HG03159 (cell line): ENCODE measurements at regions not wholly inside any gene's neighbourhood (a gene's known extent, or its start where the extent isn't known, plus 50 kb on each side); places are given as distances from the start of the nearest gene placed in this dataset.
"Not testable (repeated sequence)": the region's sequence is repeated elsewhere in the genome, so short reads cannot be mapped to it uniquely, and the experiment has no call there.

ENCODE experiments used
- ATAC-seq: cut with Tn5 transposase; IDR thresholded peaks from one replicate; pipeline ENCODE4 v1.9.1; 2021; ENCODE audit warnings: mild to moderate bottlenecking, moderate library complexity; ENCODE audit not compliant: unreplicated experiment

DNA sequence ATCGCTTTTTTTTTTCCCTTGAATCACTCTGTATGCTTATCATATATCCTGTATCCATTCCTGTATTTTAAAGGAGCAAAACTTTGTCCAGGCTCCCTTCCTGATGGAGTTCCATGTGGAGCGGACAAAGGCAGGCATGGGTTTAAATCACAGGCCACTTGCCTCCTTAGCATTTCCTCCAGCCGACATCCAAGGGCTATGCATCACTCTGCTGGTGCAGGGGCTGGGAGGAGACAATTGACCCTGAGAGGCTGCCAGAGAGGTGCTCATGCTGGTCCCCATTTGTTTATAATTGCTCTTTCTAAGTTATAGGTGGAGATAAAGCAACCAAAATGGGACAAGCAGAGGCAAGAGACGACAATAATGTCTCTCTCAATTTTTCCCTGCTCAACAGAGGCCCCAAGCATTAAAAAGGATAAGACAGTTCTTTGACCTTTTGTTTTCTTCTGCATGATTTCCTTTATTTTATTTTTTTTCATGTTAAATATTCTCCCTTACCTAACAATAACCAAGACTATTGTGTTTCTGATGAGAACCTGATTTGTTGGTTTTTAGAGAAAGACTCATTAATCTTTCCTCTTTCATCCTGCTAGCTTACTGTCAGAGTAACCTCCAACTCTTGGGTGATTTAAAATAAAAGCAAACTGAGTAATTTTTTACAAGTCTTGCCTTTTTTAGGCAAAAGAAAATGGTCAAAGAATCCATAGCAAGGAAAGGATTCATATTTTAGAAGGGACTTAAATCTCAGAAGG lies 353.7 kb downstream of the ADGRL2 start:
- no peak for ATAC-seq

DNA sequence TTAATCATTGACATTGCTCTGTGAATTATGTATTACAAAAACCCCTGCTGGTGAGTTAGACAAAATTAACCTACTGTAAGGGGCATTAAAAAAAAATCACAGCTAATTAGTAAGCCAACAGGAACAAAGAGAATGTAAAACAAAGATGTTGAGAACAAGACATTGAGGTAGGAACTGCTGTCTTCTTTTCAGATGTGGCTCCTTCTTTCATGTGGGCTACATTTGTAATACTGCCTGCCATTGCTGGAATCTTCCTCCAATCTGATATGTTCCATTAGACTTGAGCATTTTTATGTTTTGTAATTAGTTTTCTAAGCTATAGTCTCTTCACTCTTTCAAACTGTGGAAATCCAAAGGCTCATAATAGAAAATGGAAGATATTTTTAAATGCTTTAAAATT lies 353.0 kb downstream of the ADGRL2 start:
- no peak for ATAC-seq

DNA sequence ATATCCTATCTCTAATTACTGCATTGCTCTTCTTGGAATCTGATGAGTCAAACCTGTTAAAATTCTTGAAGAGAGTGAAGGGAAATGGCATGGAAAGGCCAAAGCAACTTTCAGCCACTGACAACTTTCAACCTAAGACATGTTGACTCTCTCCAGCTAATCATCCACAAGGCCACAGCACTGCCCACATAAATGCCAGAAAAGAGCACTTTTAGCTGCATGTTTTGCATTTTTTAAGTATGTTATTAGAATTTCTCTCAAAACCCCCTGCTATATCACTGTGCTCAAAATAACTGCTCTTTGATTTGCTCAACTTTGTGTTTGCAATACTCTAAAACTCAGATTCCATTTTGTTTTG lies 352.5 kb downstream of the ADGRL2 start:
- ATAC-seq: peak; percentile 48

GRCh38 chr1:82152356-82153271 lies 351.9 kb downstream of the ADGRL2 start:
- peak; percentile 75 for ATAC-seq

- no peak for ATAC-seq
Observed at GRCh38 chr1:82145656-82146055, 344.9 kb downstream of the ADGRL2 start.

DNA sequence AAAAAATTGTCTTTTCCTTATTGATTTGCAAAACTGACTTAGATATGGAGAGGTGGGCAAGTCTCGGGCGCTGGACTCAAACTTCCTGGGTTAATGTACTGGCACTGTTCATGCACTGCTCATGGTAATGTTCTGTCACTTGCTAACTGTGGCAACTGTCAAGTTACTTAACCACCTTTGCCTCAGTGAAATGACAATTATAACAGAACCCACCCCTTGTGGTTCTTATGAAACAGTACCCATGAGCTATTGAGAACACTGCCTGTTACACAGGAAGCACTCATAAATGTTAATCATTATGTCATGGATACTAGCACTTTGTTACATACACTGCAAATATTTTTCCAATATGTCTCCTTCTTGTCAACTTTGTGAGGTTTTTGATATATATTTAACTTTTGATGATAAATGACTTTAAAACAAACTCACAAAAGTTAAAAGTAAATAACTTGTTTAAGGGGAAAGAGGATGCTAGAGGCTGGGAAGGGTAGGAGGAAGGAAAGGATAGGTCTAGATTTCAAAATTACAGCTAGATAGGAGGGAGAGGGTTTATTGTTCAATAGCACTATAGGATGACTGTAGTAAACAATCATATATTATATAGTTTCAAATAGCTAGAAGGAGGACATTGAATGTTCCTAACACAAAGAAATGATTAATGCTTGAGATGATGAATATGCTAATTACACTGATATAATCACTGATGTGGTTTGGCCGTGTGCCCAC lies 342.5 kb downstream of the ADGRL2 start:
- no peak for ATAC-seq

- no peak for ATAC-seq
Observed at GRCh38 chr1:82141390-82141789, 340.7 kb downstream of the ADGRL2 start.

DNA sequence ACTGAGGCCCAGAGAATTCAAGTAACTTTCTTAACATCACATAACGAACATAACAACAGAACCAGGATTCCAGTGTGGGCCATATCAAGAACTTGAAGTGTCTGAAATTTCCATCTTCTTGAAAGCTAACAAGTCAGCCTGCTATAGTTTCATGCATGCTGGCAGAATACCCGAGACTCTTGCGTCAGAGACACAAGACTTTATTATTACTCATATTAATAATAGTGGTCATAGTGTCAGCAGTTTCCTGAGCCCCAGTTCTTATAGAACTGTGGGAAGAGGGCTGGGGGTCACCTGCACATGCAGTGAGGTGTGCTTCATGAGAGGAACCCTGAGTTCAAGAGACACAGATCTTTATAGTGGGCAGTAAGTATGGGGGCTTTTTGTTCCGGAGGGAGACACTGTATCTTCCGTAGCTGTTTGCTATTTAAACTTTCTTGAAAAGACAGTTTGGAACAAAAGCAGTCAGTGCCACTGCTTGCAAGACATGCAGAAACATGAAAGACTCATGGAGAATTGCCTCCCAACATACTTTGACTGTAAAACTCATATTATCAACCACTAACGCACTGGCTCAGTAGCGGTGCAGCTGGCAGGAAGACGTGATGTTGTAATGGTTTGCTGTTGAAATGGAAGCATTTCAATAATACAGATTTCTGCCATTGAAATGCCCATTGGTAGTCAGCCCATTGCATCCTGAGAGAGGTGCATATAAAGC lies 339.2 kb downstream of the ADGRL2 start:
- ATAC-seq: no peak

DNA sequence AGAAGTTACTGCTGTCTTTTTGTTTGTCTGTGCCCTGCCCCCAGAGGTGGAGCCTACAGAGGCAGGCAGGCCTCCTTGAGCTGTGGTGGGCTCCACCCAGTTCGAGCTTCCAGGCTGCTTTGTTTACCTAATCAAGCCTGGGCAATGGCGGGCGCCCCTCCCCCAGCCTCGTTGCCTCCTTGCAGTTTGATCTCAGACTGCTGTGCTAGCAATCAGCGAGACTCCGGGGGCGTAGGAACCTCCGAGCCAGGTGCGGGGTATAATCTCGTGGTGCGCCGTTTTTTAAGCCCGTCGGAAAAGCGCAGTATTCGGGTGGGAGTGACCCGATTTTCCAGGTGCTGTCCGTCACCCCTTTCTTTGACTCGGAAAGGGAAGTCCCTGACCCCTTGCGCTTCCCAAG lies 335.6 kb downstream of the ADGRL2 start:
- not testable (repeated sequence) for ATAC-seq

GRCh38 chr1:82125866-82126265 lies 325.1 kb downstream of the ADGRL2 start:
- ATAC-seq: no peak

DNA sequence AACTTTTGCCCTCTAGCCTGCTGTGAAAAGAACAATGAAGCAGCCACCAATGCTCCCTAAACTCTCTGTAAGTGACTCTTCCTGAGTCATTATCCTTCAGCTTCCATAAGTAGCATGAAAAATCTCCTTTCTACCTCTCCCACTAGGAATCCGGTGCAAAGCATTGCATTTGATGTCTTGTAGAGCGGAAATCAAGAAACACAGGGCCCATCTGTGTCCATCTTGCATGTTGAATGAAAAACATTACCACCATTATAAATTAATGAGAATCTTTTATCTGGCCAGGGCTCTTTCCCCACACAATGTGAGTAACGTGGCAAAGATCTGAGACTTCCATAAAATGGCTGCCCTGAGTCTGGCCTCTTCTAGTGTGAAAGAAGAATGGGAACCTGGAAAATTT lies 324.4 kb downstream of the ADGRL2 start:
- no peak for ATAC-seq

DNA sequence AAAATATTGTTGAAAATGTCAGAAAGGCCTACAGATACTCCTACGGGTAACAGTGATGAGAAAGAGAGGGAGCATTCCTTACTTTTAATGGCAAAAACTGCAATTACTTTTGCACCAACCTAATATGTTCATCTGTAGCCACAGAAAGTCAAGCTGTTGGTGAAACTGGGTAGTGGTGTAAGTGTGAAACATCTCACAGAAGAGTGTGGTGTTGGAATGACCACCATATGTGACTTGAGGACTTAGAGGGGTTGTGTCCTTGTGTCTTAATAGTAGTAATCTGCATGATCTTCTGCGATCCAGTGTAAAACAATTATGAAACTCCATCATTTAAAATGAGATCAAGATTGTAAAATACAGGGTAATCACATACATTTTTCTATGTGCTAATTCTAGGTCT lies 320.7 kb downstream of the ADGRL2 start:
- no peak for ATAC-seq

- no peak for ATAC-seq
Observed at GRCh38 chr1:82116105-82116504, 315.4 kb downstream of the ADGRL2 start.

DNA sequence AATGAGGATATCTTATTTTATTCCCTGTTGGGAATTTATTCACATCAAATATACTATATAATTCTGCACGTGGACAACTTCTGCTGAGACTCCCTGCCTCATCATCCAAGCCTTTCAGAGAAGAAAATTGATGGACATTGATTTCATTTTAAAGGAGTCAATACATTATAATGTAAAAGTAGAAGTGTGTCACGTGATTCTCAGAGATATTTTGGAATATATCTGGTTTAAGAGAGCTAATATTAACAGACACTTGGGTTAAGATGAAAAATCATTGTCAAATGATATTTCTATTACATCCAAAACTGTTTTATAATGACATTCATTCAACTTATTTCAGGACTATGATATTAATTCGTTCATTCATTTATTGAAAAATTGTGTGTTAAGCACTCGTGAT lies 314.2 kb downstream of the ADGRL2 start:
- ATAC-seq: no peak

DNA sequence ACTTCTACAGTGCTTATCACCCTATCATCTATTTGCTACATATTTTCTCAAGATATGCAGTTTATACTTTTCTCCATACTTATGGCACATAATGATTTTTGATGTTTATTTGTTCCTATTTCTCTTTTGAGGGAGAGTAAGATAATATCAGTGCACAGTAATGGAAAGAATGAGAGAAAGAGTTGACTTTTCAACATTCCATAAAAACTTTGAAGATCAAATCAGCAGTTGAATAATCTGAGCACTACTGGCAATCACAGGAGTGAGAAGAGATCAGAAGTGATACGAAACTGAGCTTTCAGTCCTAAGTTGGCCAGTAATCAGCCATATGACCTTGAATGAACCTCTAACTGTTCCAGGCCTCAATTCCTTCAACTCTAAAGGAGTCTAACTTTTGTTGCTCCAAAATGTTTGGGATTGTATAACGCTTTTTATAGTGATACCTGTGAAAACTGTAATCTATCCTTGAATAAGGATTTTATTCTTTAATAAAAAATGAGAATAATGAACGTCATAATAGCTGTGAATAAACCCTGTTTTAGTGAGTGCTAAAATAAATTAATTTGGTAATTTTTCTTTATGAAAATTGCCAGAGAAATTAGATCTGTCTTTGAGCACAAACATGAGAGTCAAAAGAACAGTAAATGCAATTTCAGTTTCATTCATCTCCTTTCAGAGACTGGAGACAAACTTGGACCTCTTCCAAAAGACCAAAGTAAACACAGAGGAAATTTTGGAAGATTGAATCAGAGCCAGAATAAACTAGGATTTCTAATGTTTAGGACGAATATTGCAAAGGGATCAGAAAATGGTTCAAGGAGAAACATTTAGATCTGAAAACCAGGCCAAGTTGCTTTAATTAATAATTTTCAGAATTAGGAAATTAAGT lies 309.9 kb downstream of the ADGRL2 start:
- no peak for ATAC-seq

DNA sequence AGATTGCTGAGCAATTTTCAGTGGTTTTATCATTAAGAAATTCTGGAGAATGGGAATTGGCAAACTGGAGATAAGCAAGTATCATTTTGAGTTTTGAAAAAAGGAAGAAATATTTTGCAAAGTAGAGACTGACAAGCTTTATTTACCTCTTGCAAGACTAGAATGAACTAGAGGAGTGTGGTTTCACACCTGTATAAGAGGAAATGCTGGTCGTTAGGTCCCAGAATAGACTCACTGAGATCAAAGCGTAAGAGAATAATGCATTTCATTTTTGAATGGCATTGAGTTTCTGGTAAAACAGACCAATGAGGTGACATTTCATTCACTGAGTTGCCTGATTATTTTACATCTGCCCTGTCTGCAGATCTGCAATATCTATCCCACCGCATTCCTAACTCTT lies 308.1 kb downstream of the ADGRL2 start:
- no peak for ATAC-seq

- no peak for ATAC-seq
Observed at GRCh38 chr1:82106672-82107071, 305.9 kb downstream of the ADGRL2 start.

GRCh38 chr1:82099170-82099569 lies 298.4 kb downstream of the ADGRL2 start:
- no peak for ATAC-seq

GRCh38 chr1:82094136-82094535 lies 293.4 kb downstream of the ADGRL2 start:
- ATAC-seq: no peak

DNA sequence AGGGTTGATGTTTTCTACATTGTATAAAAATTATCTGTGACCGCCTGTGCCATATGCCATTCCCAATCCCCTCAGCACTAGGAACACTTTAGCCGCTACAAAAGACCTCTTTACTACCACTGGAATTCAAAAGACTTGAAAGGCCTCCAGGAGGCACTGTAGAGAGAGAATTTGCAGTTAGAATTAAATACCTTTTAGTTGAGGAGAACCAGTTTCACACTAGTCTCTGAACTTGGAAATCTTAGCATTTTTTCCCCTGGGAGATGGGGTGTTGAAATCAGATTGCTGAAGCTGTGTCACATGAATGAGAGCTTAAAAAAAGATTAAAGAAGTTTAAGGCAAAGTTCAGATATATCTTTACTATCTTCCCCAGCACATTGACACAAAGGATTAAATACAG lies 291.0 kb downstream of the ADGRL2 start:
- no peak for ATAC-seq
